OCI-LY3 (cell line): ENCODE measurements at regions not wholly inside any gene's neighbourhood (a gene's known extent, or its start where the extent isn't known, plus 50 kb on each side); places are given as distances from the start of the nearest gene placed in this dataset.

Source experiments
- CTCF ChIP-seq: fragments of 200-600, 300-600 bp; sonication (generic); IDR thresholded peaks from 2 replicates; pipeline ENCODE4 v1.5.1; 2014; ENCODE audit warnings: antibody characterized with exemption, low read length, low read depth
- EZH2phosphoT487 ChIP-seq: fragments of 200-600 bp; shearing (Covaris generic); IDR thresholded peaks from 2 replicates; pipeline ENCODE4 v1.6.1; 2018; ENCODE audit warnings: antibody characterized with exemption, mixed run types, low read depth

- TF ChIP-seq CTCF (no peak), EZH2phosphoT487 (no peak)
Observed at GRCh38 chr9:95629585-95629984, 112.8 kb upstream of the PTCH1 start.
